ENCODE measurements at regions not wholly inside any gene's neighbourhood (a gene's known extent, or its start where the extent isn't known, plus 50 kb on each side); places are given as distances from the start of the nearest gene placed in this dataset.

DNA sequence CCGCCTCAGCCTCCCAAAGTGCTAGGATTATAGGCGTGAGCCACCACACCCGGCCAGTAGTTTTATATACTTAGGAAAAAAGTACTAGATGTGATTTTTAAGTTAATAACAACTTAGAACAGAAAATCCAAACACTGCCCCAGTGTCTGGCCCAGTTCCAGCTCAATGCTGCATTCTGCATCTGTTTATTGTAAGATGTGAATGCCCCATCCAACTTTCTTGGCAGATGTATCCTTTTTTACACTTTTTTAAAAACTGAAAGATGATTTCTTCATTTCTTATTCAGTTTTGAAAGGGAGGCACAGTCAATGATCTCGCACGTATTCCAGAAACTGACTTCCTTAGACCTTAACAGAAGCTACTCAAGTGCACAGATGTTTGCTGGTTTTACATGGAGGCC lies 85.6 kb upstream of the SRSF6 start:
- TF ChIP-seq ATF1 (CRISPR knock-in tag; IDR thresholded peaks at IDR 0.05) (no peak), ATF1 (tag; IDR thresholded peaks at IDR 0.05) (no peak), SIX5 (IDR thresholded peaks at IDR 0.05; ENCODE audit: borderline replicate concordance in 1 of 2, insufficient read depth in 1 of 2, low read depth in 1 of 2, low read length in 2 of 2) (no peak), GABPA (tag; conservative IDR thresholded peaks at IDR 0.05; ENCODE audit: low read depth) (no peak), ZNF263 (CRISPR knock-in tag; IDR thresholded peaks at IDR 0.05; ENCODE audit: borderline replicate concordance) (no peak), BHLHE40 (IDR thresholded peaks at IDR 0.05; ENCODE audit: low read length) (no peak), DLX4 (CRISPR knock-in tag; IDR thresholded peaks at IDR 0.05) (no peak), EZH2 (IDR thresholded peaks at IDR 0.05; ENCODE audit: borderline replicate concordance, low read depth, low read length) (no peak), CTCF (IDR thresholded peaks at IDR 0.05 in 2 of 3, conservative IDR thresholded peaks at IDR 0.05 in 1 of 3; ENCODE audit: insufficient read depth in 2 of 3, low read depth in 1 of 3, low read length in 3 of 3) (no peak), ZNF121 (CRISPR knock-in tag; conservative IDR thresholded peaks at IDR 0.05) (no peak), USF2 (CRISPR knock-in tag; IDR thresholded peaks at IDR 0.05) (no peak)
- TF ChIP-seq, protein P1, sequence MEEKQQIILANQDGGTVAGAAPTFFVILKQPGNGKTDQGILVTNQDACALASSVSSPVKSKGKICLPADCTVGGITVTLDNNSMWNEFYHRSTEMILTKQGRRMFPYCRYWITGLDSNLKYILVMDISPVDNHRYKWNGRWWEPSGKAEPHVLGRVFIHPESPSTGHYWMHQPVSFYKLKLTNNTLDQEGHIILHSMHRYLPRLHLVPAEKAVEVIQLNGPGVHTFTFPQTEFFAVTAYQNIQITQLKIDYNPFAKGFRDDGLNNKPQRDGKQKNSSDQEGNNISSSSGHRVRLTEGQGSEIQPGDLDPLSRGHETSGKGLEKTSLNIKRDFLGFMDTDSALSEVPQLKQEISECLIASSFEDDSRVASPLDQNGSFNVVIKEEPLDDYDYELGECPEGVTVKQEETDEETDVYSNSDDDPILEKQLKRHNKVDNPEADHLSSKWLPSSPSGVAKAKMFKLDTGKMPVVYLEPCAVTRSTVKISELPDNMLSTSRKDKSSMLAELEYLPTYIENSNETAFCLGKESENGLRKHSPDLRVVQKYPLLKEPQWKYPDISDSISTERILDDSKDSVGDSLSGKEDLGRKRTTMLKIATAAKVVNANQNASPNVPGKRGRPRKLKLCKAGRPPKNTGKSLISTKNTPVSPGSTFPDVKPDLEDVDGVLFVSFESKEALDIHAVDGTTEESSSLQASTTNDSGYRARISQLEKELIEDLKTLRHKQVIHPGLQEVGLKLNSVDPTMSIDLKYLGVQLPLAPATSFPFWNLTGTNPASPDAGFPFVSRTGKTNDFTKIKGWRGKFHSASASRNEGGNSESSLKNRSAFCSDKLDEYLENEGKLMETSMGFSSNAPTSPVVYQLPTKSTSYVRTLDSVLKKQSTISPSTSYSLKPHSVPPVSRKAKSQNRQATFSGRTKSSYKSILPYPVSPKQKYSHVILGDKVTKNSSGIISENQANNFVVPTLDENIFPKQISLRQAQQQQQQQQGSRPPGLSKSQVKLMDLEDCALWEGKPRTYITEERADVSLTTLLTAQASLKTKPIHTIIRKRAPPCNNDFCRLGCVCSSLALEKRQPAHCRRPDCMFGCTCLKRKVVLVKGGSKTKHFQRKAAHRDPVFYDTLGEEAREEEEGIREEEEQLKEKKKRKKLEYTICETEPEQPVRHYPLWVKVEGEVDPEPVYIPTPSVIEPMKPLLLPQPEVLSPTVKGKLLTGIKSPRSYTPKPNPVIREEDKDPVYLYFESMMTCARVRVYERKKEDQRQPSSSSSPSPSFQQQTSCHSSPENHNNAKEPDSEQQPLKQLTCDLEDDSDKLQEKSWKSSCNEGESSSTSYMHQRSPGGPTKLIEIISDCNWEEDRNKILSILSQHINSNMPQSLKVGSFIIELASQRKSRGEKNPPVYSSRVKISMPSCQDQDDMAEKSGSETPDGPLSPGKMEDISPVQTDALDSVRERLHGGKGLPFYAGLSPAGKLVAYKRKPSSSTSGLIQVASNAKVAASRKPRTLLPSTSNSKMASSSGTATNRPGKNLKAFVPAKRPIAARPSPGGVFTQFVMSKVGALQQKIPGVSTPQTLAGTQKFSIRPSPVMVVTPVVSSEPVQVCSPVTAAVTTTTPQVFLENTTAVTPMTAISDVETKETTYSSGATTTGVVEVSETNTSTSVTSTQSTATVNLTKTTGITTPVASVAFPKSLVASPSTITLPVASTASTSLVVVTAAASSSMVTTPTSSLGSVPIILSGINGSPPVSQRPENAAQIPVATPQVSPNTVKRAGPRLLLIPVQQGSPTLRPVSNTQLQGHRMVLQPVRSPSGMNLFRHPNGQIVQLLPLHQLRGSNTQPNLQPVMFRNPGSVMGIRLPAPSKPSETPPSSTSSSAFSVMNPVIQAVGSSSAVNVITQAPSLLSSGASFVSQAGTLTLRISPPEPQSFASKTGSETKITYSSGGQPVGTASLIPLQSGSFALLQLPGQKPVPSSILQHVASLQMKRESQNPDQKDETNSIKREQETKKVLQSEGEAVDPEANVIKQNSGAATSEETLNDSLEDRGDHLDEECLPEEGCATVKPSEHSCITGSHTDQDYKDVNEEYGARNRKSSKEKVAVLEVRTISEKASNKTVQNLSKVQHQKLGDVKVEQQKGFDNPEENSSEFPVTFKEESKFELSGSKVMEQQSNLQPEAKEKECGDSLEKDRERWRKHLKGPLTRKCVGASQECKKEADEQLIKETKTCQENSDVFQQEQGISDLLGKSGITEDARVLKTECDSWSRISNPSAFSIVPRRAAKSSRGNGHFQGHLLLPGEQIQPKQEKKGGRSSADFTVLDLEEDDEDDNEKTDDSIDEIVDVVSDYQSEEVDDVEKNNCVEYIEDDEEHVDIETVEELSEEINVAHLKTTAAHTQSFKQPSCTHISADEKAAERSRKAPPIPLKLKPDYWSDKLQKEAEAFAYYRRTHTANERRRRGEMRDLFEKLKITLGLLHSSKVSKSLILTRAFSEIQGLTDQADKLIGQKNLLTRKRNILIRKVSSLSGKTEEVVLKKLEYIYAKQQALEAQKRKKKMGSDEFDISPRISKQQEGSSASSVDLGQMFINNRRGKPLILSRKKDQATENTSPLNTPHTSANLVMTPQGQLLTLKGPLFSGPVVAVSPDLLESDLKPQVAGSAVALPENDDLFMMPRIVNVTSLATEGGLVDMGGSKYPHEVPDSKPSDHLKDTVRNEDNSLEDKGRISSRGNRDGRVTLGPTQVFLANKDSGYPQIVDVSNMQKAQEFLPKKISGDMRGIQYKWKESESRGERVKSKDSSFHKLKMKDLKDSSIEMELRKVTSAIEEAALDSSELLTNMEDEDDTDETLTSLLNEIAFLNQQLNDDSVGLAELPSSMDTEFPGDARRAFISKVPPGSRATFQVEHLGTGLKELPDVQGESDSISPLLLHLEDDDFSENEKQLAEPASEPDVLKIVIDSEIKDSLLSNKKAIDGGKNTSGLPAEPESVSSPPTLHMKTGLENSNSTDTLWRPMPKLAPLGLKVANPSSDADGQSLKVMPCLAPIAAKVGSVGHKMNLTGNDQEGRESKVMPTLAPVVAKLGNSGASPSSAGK (IDR thresholded peaks at IDR 0.05): no peak
- TF ChIP-seq, protein P2, sequence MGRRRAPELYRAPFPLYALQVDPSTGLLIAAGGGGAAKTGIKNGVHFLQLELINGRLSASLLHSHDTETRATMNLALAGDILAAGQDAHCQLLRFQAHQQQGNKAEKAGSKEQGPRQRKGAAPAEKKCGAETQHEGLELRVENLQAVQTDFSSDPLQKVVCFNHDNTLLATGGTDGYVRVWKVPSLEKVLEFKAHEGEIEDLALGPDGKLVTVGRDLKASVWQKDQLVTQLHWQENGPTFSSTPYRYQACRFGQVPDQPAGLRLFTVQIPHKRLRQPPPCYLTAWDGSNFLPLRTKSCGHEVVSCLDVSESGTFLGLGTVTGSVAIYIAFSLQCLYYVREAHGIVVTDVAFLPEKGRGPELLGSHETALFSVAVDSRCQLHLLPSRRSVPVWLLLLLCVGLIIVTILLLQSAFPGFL (CRISPR knock-in tag; IDR thresholded peaks at IDR 0.05): no peak
- TF ChIP-seq, protein P3, sequence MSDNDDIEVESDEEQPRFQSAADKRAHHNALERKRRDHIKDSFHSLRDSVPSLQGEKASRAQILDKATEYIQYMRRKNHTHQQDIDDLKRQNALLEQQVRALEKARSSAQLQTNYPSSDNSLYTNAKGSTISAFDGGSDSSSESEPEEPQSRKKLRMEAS (CRISPR knock-in tag; IDR thresholded peaks at IDR 0.05): no peak
